Endothelial cell of umbilical vein (primary cell): ENCODE measurements at regions not wholly inside any gene's neighbourhood (a gene's known extent, or its start where the extent isn't known, plus 50 kb on each side); places are given as distances from the start of the nearest gene placed in this dataset.

ENCODE experiments used
- CTCF ChIP-seq, 2 donors: IDR thresholded peaks; 1 replicate in 1 of 2; 2 replicates in 1 of 2; pipeline ENCODE4 v1.5.1; 2011; ENCODE audit warnings: low read length in 2 of 2, mild to moderate bottlenecking in 2 of 2, moderate library complexity in 2 of 2, control low read depth in 1 of 2, inconsistent platforms in 1 of 2, low read depth in 1 of 2; ENCODE audit not compliant: insufficient read depth in 1 of 2; ENCODE audit errors: extremely low read depth in 1 of 2
- EZH2 ChIP-seq: IDR thresholded peaks from 2 replicates; pipeline ENCODE4 v1.6.1; 2012; ENCODE audit warnings: borderline replicate concordance, low read depth, mild to moderate bottlenecking, moderate library complexity, low read length, inconsistent platforms; ENCODE audit not compliant: severe bottlenecking
- FOS ChIP-seq: IDR thresholded peaks from 2 replicates; pipeline ENCODE4 v1.6.1; 2011; ENCODE audit warnings: mild to moderate bottlenecking, low read length, moderate library complexity, borderline replicate concordance; ENCODE audit not compliant: insufficient read depth
- MYC ChIP-seq: IDR thresholded peaks from one replicate; pipeline ENCODE4 v1.6.1; 2011; ENCODE audit warnings: mild to moderate bottlenecking, low read depth, low read length
- POLR2A ChIP-seq: IDR thresholded peaks from 2 replicates; pipeline ENCODE4 v1.6.1; 2012; ENCODE audit warnings: low read depth, mild to moderate bottlenecking, control low read depth, low read length
- POLR2AphosphoS5 ChIP-seq: IDR thresholded peaks from 2 replicates; pipeline ENCODE4 v1.6.1; 2012; ENCODE audit warnings: low read depth, mild to moderate bottlenecking, control low read depth, low read length, moderate library complexity; ENCODE audit not compliant: insufficient read depth
- TF ChIP-seq, protein P1 (sequence below): IDR thresholded peaks from 2 replicates; pipeline ENCODE4 v1.6.1; 2011; ENCODE audit not compliant: insufficient read depth, insufficient read length

GRCh38 chr4:133014473-133015135, 134.5 kb upstream of the PCDH10 start:
- TF ChIP-seq EZH2 = no peak
- no peak for TF ChIP-seq CTCF (IDR thresholded peaks at IDR 0.05; ENCODE audit: extremely low read depth in 1 of 2, insufficient read depth in 1 of 2, low read depth in 1 of 2, low read length in 2 of 2)
- TF ChIP-seq POLR2A = no peak
- TF ChIP-seq POLR2AphosphoS5 = no peak
- TF ChIP-seq, protein P1, sequence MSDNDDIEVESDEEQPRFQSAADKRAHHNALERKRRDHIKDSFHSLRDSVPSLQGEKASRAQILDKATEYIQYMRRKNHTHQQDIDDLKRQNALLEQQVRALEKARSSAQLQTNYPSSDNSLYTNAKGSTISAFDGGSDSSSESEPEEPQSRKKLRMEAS = no peak
- TF ChIP-seq FOS = no peak
- TF ChIP-seq MYC = no peak
